Loucy (cell line): ENCODE measurements at regions not wholly inside any gene's neighbourhood (a gene's known extent, or its start where the extent isn't known, plus 50 kb on each side); places are given as distances from the start of the nearest gene placed in this dataset.

ENCODE experiments used
- CTCF ChIP-seq: fragments of 200-600 bp; sonication (generic); conservative IDR thresholded peaks from 2 replicates; pipeline ENCODE4 v1.5.1; 2014; ENCODE audit warnings: mild to moderate bottlenecking, antibody characterized with exemption, low read length
- EZH2phosphoT487 ChIP-seq: fragments of 200-600 bp; IDR thresholded peaks from 2 replicates; pipeline ENCODE4 v1.6.1; 2018; ENCODE audit warnings: antibody characterized with exemption, mild to moderate bottlenecking, moderate library complexity, borderline replicate concordance

GRCh38 chr14:50049093-50049492 lies 67.3 kb downstream of the VCPKMT start:
- no peak for TF ChIP-seq CTCF
- no peak for TF ChIP-seq EZH2phosphoT487
